ENCODE measurements at regions not wholly inside any gene's neighbourhood (a gene's known extent, or its start where the extent isn't known, plus 50 kb on each side); places are given as distances from the start of the nearest gene placed in this dataset.

DNA sequence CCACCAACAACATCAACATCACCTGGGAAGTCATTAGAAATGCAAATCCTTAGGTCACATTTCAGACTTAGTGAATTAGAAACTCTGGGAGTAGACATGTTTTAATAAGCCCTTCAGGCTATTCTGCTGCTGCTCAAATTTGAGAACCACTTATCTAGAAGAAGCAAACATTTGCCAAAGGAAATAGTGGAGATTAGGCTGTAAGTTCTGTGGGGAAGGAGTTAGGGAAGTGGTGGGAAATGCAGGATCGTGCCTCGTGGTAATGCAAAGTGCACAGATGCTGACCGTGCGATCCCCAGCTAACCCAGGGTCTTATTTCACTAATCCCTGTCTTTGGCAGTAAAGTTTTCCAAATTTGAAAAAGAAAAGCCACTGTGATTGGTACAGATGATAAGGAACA, 328.5 kb downstream of the EPM2A start (continued):
- no peak for TF ChIP-seq GTF2F1 (IDR thresholded peaks at IDR 0.05; ENCODE audit: borderline replicate concordance, low read depth, low read length)
- TF ChIP-seq RNF2 (IDR thresholded peaks at IDR 0.05; ENCODE audit: borderline replicate concordance, low read depth, low read length, missing control alignments, poor library complexity, severe bottlenecking) = no peak
- TF ChIP-seq, protein P1, sequence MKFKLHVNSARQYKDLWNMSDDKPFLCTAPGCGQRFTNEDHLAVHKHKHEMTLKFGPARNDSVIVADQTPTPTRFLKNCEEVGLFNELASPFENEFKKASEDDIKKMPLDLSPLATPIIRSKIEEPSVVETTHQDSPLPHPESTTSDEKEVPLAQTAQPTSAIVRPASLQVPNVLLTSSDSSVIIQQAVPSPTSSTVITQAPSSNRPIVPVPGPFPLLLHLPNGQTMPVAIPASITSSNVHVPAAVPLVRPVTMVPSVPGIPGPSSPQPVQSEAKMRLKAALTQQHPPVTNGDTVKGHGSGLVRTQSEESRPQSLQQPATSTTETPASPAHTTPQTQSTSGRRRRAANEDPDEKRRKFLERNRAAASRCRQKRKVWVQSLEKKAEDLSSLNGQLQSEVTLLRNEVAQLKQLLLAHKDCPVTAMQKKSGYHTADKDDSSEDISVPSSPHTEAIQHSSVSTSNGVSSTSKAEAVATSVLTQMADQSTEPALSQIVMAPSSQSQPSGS (IDR thresholded peaks at IDR 0.05; ENCODE audit: low read length) = no peak
- no peak for TF ChIP-seq NANOG (IDR thresholded peaks at IDR 0.05; ENCODE audit: insufficient read depth, low read depth, low read length, poor library complexity, severe bottlenecking)
- no peak for TF ChIP-seq HDAC6 (IDR thresholded peaks at IDR 0.05; ENCODE audit: low read depth, low read length)
- no peak for TF ChIP-seq TCF12 (IDR thresholded peaks at IDR 0.05; ENCODE audit: low read depth, low read length)

Measured in H1 (cell line).